B cell (primary cell): ENCODE measurements at regions not wholly inside any gene's neighbourhood (a gene's known extent, or its start where the extent isn't known, plus 50 kb on each side); places are given as distances from the start of the nearest gene placed in this dataset.

Source experiments
- CTCF ChIP-seq: fragments of 200-600 bp; IDR thresholded peaks from one replicate; pipeline ENCODE4 v1.8.0; 2022; ENCODE audit warnings: antibody characterized with exemption, mild to moderate bottlenecking
- EZH2 ChIP-seq: IDR thresholded peaks from 2 replicates; pipeline ENCODE4 v1.6.1; 2012; ENCODE audit warnings: borderline replicate concordance, low read depth, mild to moderate bottlenecking, moderate library complexity, low read length; ENCODE audit not compliant: insufficient read depth, poor library complexity, severe bottlenecking

GRCh38 chr11:15735706-15736105 lies 620.6 kb downstream of the SOX6 start:
- TF ChIP-seq EZH2 (no peak), CTCF (no peak)
